Subcutaneous abdominal adipose tissue (tissue), 5 donors: ENCODE measurements at regions not wholly inside any gene's neighbourhood (a gene's known extent, or its start where the extent isn't known, plus 50 kb on each side); places are given as distances from the start of the nearest gene placed in this dataset.
"Not testable (repeated sequence)": the region's sequence is repeated elsewhere in the genome, so short reads cannot be mapped to it uniquely, and the experiment has no call there.

Experiments
- H3K27ac ChIP-seq: one replicate; pipeline ENCODE4 v1.7.0; 2013; ENCODE audit warnings: low read depth, mild to moderate bottlenecking, inconsistent platforms, low read length, moderate library complexity
- H3K27me3 ChIP-seq, 5 donors: one replicate each; pipeline ENCODE4 v1.7.0; 2013; ENCODE audit warnings: low read length in 5 of 5, inconsistent platforms in 1 of 5; ENCODE audit not compliant: control insufficient read depth in 5 of 5, insufficient read depth in 4 of 5
- H3K36me3 ChIP-seq, 5 donors: one replicate each; pipeline ENCODE4 v1.7.0; 2013; ENCODE audit warnings: low read length in 5 of 5; ENCODE audit not compliant: control insufficient read depth in 5 of 5, insufficient read depth in 5 of 5
- H3K4me1 ChIP-seq, 5 donors: one replicate each; pipeline ENCODE4 v1.7.0; 2013; ENCODE audit warnings: low read length in 5 of 5, mild to moderate bottlenecking in 3 of 5, moderate library complexity in 1 of 5; ENCODE audit not compliant: control insufficient read depth in 5 of 5, insufficient read depth in 5 of 5
- H3K4me3 ChIP-seq, 5 donors: one replicate each; pipeline ENCODE4 v1.7.0; 2013; ENCODE audit warnings: low read length in 5 of 5, low read depth in 1 of 5
- H3K9ac ChIP-seq, 5 donors: one replicate each; pipeline ENCODE4 v1.7.0; 2013; ENCODE audit warnings: low read length in 5 of 5, mild to moderate bottlenecking in 4 of 5, moderate library complexity in 3 of 5
- H3K9me3 ChIP-seq, 5 donors: one replicate each; pipeline ENCODE4 v1.7.0; 2013; ENCODE audit warnings: low read length in 5 of 5; ENCODE audit not compliant: control insufficient read depth in 5 of 5
- donor health status: healthy.
- donor health status: healthy.
- donor health status: healthy.
- donor health status: healthy.
- donor health status: healthy.

DNA sequence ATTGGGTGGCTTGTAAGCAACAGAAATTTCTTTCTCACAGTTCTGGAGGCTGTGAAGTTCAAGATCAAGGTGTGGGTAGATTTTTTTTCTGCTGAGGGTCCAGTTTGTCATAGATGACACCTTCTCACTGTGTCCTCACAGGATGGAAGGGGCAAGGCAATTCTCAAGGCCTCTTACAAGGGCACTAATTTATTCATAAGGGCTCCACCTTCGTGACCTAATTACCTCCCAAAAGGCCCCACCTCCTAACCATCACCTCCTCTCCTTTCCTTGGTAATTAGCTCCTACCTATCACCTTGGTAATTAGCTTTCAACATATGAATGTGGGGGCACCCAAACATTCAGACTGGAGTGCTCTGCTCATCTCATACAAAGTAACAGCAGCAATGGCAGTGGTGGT lies 92.3 kb upstream of the CD44 start:
- Histone ChIP-seq H3K36me3 (no peaks in the 10 kb centered on the region), H3K4me1 (peaks cover 0 to 26% (median 6%) of the 10 kb centered on the region in 5 donors), H3K9me3 (no peaks in the 10 kb centered on the region), H3K9ac (no peak overlapping the region), H3K27me3 (no peaks in the 10 kb centered on the region), H3K4me3 (no peak overlapping the region), H3K27ac (no peak overlapping the region)

DNA sequence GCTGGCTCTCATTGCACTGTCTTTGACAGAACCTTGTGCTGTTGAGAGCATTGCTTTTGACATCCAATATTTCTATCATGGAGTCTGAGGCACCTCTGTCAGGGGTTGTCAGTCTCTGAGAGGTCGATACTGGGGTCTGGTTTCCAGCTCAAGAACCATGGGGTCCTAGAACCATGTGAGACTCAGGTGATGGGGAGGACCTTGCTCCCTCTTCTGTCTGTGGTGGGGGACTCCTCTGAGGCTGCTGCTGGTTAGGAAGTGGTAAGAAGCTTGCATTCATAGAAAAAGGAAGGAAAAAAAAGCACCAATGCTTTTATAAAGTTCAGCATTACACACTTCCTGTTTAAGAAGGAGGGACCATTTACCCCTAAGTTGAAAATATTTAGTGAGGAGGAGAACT lies 91.8 kb upstream of the CD44 start:
- peaks cover 0 to 24% (median 6%) of the 10 kb centered on the region in 5 donors for H3K4me1 ChIP-seq
- H3K9me3 ChIP-seq, result no peaks in the 10 kb centered on the region
- H3K9ac ChIP-seq, result no peak overlapping the region
- H3K27ac ChIP-seq, result no peak overlapping the region
- H3K27me3 ChIP-seq, result no peaks in the 10 kb centered on the region
- no peaks in the 10 kb centered on the region for H3K36me3 ChIP-seq
- no peak overlapping the region for H3K4me3 ChIP-seq

DNA sequence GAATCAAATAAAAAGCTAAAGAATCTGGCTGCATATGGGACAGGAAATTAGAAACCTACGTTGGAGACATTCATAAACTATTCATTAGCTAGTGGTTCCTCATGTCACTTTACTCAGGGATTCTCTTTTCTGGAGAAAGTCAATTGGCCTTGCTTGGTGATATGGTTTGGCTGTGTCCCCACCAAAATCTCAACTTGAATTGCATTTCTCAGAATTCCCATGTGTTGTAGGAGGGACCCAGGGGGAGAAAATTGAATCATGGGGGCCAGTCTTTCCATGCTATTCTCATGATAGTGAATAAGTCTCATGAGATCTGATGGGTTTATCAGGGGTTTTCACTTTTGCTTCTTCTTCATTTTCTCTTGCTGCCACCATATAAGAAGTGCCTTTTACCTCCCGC lies 91.2 kb upstream of the CD44 start:
- Histone ChIP-seq H3K9me3 (no peaks in the 10 kb centered on the region), H3K36me3 (no peaks in the 10 kb centered on the region), H3K27me3 (no peaks in the 10 kb centered on the region), H3K4me3 (no peak overlapping the region), H3K4me1 (peaks cover 0 to 18% (median 6%) of the 10 kb centered on the region in 5 donors), H3K9ac (no peak overlapping the region), H3K27ac (no peak overlapping the region)

- H3K4me1 ChIP-seq, result peaks cover 0 to 16% (median 6%) of the 10 kb centered on the region in 5 donors
- not testable (repeated sequence) for H3K4me3 ChIP-seq, H3K27me3 ChIP-seq, H3K36me3 ChIP-seq, H3K27ac ChIP-seq, H3K9ac ChIP-seq, H3K9me3 ChIP-seq
These were observed 90.6 kb upstream of the CD44 start for GRCh38 chr11:35048346-35048745.

DNA sequence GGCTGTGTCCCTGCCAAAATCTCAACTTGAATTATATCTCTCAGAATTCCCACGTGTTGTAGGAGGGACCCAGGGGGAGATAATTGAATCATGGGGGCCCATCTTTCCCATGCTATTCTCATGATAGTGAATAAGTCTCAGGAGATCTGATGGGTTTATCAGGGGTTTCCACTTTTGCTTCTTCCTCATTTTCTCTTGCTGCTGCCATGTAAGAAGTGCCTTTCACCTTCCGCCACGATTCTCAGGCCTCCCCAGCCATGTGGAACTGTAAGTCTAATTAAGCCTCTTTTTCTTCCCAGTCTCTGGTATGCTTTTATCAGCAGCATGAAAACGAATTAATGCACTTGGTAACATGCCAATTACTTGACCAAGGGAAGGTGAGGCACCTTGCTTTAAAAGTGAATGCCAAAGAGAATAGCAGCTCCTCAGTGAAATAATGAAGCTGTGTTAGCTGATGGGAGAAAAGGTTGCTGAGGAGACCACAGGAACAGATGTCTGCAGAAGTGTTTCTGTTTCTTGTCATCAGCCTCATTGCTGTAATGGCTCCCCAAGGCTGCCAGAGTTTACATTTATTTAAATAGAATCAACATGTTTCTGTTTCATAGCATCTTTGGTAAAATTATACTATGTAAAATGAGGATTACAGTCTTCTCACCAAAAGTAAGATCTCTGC lies 89.0 kb upstream of the CD44 start:
- H3K36me3 ChIP-seq, result no peaks in the 10 kb centered on the region
- H3K4me3 ChIP-seq, result no peak overlapping the region
- no peak overlapping the region for H3K9ac ChIP-seq
- H3K27me3 ChIP-seq, result no peaks in the 10 kb centered on the region
- peaks cover 0 to 12% (median 6%) of the 10 kb centered on the region in 5 donors for H3K4me1 ChIP-seq
- H3K27ac ChIP-seq, result no peak overlapping the region
- no peaks in the 10 kb centered on the region for H3K9me3 ChIP-seq

GRCh38 chr11:35050541-35050995 lies 88.4 kb upstream of the CD44 start:
- Histone ChIP-seq H3K9ac (no peak overlapping the region), H3K9me3 (no peaks in the 10 kb centered on the region), H3K27me3 (no peaks in the 10 kb centered on the region), H3K36me3 (no peaks in the 10 kb centered on the region), H3K4me1 (peaks cover 0 to 10% (median 6%) of the 10 kb centered on the region in 5 donors), H3K27ac (no peak overlapping the region), H3K4me3 (no peak overlapping the region)

DNA sequence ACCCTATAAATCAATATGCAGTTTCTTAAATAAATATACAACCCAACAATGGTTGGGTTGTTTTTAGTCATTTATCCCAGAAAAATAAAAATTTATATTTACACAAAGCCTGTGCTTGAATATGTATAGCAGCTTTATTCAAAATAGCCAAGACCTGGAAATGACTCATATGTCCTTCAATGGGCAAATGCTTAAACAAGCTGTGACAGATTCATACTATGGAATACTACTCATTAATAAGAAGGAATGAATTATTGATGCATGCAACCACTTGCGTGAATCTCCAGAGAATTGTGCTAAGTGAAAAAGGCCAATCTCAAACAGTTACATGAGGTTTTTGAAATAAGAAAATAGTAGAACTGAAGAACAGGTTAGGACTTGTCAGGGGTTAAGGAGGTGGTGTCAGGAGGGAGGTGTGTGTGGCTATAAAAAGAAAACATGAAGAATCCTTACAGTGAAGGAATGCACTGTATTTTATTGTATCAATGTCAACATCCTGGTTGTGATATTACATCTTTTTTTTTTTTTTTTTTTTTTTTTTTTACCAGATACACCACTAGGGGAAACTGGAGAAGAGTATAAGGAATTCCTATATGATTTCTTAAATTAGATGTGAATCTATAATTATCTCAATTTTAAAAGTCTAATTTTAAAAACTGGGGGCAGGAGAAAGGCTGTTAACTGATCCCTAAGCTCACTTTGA lies 82.4 kb upstream of the CD44 start:
- Histone ChIP-seq H3K27ac (no peak overlapping the region), H3K9ac (no peak overlapping the region), H3K4me3 (no peak overlapping the region), H3K36me3 (no peaks in the 10 kb centered on the region), H3K4me1 (no peaks in the 10 kb centered on the region), H3K27me3 (no peaks in the 10 kb centered on the region), H3K9me3 (no peaks in the 10 kb centered on the region)

- Histone ChIP-seq H3K9me3 (no peaks in the 10 kb centered on the region), H3K27me3 (no peaks in the 10 kb centered on the region)
These were observed 80.9 kb upstream of the CD44 start for GRCh38 chr11:35057926-35058668.

GRCh38 chr11:35058669-35059434 lies 80.1 kb upstream of the CD44 start:
- no peaks in the 10 kb centered on the region for H3K9me3 ChIP-seq
- H3K4me3 ChIP-seq, result no peak overlapping the region
- no peaks in the 10 kb centered on the region for H3K36me3 ChIP-seq
- H3K27me3 ChIP-seq, result no peaks in the 10 kb centered on the region
- no peak overlapping the region for H3K27ac ChIP-seq
- H3K4me1 ChIP-seq, result peaks cover 0 to 6% (median 1%) of the 10 kb centered on the region in 5 donors
- H3K9ac ChIP-seq, result no peak overlapping the region

More at GRCh38 chr11:35057926-35058668, 80.9 kb upstream of the CD44 start:
- Histone ChIP-seq H3K27ac (no peak overlapping the region), H3K36me3 (no peaks in the 10 kb centered on the region), H3K4me3 (no peak overlapping the region), H3K9ac (no peak overlapping the region), H3K4me1 (peaks cover 0 to 4% (median 0%) of the 10 kb centered on the region in 5 donors)
